ENCODE measurements at regions not wholly inside any gene's neighbourhood (a gene's known extent, or its start where the extent isn't known, plus 50 kb on each side); places are given as distances from the start of the nearest gene placed in this dataset.
"Not testable (repeated sequence)": the region's sequence is repeated elsewhere in the genome, so short reads cannot be mapped to it uniquely, and the experiment has no call there.

DNA sequence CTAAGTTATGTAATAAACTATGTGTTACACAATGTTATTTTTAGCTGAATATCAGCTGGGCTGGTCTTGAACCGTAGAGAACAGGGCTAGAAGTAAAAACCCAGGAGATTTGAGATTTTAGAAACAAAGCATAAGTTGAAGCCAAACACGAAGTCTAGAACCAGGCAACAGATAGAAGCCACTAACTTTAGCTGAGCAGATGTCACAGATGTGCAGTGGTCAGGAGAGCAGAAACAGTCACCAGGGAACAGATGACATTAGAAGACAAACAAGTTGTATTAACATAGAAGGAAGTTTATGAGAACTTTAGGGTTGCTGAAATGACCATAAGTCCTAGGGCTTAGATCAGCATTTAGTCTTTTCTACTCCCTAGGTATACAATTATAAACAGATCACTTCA is 731.0 kb downstream of the ZNF385D start:
- DNase-seq (ENCODE audit: low read depth): no peak

DNA sequence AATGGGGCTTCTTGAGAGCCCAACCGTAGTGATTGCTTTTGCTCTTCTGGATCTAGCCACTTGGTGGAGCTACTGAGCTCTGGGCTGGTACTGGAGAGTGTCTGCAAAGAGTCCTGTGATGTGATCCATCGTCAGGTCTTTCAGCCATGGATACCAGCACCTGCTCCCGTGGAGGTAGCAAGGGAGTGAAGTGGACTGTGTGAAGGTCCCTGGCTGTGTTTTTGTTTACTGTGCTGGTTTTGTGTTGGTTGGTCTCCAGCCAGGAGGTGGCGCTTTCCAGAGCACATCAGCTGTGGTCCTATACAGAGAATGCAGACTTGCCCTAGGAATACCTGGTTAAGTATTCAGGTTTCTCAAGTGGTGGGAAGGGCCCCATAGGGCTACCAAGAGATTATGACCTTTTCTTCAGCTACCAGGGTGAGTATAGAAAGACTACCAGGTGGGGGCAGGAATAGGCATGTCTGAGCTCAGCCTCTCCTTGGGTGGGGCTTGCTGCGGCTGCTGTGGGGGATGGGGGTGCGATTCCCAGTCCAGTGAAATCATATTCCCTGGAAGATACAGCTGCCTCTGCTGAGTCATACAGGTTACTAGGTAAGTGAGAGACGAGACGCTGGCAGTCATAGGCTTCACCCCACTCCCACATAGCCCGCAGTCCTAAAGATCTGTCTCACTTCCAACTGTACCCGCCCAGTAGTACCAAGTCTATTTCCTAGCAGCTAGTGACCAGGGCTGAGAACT is 733.7 kb downstream of the ZNF385D start:
- no peak for DNase-seq (ENCODE audit: low read depth)

DNA sequence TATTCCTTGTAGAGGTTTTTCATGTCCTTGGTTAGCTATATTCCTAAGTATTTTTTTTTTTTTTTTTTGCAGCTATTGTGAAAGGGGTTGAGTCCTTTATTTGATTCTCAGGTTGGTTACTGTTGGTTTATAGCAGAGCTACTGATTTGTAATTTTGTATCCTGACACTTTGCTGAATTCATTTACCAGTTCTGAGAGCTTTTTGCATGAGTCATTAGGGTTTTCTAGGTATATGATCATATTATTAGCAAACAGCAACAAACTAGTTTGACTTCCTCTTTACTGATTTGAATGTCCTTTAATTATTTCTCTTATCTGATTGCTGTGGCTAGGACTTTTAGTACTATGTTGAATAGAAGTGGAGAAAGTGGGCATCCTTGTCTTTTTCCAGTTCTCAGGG is 737.4 kb downstream of the ZNF385D start:
- no peak for DNase-seq (ENCODE audit: low read depth)

DNA sequence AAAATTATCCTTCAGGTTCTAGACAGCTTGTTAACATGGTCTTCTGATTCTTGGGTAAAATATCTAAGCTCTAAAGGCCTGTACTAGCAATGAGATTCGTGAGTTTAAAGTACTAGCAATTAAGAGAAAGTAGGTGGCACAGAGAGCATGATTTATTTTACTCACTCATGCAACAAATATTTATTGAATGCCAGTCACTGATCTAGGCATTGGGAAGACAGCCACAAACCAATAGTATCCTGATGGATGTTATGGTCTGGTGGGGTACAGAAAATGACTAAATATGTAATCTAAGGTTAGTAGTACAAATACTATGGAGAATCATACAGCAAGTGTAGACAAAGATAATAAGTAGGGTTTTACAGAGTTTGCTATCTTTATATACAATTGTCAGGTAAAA is 751.3 kb downstream of the ZNF385D start:
- DNase-seq (ENCODE audit: low read depth): no peak

DNA sequence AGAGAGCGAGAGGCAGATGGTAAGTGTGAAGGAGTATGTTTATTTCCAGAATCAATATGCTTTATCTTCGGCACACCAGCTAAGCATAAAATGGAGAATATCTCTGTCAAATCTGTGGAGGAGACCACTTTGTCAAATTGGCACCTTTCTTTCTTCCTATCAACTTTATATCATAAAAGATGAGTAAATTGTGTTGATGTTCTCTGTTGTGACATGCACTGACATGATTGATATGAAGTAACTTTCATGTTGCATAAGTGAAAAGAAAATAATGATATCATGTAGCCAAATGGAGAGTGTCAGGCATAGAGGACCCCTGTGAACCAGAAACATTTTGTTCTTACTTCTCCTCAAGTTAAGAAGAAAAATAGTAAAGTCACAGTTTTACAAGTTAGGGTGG is 753.8 kb downstream of the ZNF385D start:
- DNase-seq (ENCODE audit: low read depth): no peak

DNA sequence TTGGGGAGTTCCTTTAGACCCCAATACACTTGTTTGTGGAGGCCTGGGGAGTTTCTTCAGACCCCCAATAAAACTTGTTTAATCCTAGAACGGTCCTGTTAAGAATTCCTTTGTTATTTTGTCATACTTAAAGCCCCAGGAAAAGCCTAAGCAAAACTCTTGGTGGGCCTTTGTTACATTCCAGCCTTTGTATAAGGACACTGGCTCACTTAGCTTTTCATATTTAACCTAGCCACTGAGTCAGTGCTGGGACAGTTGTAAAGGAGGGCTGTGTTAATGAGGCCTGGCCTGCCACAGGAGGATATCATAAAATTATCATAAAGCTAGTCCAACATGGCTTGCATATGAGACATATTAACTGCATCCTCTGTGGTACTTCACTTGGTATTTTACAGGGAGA is 760.1 kb downstream of the ZNF385D start:
- DNase-seq (ENCODE audit: low read depth): no peak

DNA sequence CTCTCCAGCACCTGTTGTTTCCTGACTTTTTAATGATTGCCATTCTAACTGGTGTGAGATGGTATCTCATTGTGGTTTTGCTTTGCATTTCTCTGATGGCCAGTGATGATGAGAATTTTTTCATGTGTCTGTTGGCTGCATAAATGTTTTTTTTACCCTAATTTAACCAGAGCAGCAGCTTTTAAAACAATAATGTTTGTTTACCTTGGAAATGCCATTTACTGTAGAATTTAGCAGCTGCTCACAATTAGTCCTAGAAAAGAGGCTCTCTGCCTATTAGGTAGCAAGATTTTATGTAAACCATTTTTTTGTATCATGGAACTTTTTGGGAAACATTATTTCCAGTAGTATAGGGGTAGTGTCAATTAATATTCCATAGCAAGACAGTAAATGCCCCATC is 761.4 kb downstream of the ZNF385D start:
- not testable (repeated sequence) for DNase-seq (ENCODE audit: low read depth)

DNA sequence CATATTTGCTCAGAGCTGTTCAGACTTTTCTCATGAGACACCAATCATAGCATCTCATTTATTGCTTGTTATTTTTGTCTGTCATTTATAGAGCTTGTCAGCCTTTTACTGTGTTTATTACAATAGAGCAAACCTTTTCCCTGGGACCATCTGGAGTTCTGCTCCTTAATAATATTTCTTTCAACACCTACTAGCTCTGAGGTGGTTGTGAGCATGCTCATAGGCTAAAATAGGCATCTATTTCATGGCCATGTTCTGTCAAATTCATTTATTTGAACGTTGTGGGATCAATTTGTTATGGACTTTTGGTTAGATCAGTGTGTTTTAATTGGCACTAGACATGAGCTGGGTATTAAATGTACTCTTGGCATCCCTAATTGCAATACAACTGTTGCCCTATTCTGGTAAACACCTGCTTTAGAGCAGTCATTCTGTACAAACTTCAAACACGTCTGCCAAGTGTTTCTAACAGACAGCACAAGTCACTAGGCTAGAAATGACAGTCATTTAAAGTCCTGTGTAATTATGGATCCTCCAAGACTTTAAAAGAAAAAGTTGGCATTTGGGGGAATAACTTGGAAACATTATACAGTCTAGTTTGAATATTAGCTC is 766.3 kb downstream of the ZNF385D start:
- DNase-seq (ENCODE audit: low read depth): no peak

DNA sequence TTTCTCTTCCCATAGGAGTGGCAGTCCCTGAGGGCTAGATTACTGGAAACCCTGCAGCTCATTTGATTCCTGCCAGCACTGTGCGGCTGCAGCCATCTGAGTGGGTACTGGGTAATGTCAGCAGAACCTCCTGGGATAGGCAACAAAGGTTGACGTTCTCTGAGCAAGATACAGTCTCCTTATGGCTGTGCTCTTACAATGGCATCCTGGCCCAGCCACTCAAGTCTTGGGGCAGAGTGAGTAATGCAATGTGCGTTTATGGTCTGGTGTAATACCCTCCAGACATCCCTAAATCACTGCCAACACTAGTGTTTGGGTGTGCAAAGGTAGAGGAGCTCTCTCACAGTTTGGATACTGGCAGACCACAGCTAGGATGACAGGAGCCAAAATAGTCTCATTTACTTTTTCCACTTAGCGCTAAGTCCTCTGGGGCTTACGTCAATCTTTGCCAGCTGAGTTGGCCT is 775.8 kb downstream of the ZNF385D start:
- DNase-seq (ENCODE audit: low read depth): no peak

DNA sequence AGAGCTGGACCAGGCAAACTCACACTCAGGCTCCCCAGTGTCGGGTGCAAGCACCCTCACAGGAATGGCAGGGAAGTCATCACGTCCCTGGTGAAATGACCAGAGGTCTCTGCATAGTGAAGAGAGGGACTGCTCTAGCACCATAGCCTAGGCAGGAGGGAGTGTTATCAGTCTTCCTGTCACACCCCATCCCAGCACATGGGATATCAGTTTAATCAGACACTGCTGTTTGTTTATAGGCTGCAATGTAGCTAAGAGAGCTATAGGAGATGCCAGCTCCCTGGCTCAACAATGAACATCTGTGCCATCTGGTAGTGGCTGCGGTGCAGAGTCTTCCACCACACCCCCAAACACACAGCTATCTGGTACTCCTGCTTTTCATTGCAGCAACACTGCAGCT is 776.6 kb downstream of the ZNF385D start:
- DNase-seq (ENCODE audit: low read depth): no peak

DNA sequence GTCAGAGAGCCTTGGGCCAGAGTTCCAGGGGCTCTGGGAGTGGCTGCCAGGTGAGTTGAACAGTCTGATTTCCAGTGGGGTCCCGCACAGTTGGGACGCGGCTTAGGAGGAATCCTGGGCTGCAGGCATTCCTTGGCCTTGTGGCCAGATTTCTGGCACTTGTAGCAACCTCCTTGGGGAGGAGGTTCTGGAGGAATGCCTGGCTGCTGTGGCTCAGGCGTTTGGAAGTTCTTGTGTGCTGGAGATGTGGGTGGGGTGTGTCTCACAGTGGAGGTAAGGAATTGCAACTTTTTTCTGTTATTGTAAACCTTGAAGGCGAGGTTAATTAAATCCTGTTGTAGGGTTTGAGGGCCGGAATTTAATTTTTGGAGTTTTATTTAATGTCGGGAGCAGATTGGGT is 780.2 kb downstream of the ZNF385D start:
- DNase-seq (ENCODE audit: low read depth): not testable (repeated sequence)

DNA sequence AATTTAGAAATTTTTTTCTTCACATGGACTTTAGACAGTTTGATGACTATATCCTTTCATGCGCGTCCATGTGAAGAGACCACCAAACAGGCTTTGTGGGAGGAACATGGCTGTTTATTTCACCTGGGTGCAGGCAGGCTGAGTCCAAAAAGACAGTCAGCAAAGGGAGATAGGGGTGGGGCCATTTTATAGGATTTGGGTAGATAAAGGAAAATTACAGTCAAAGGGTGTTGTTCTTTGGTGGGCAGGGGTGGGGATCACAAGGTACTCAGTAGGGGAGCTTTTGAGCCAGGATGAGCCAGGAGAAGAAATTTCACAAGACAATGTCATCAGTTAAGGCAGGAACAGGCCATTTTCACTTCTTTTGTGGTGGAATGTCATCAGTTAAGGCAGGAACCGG is 781.5 kb upstream of the SGO1 start:
- DNase-seq (ENCODE audit: low read depth): not testable (repeated sequence)

DNA sequence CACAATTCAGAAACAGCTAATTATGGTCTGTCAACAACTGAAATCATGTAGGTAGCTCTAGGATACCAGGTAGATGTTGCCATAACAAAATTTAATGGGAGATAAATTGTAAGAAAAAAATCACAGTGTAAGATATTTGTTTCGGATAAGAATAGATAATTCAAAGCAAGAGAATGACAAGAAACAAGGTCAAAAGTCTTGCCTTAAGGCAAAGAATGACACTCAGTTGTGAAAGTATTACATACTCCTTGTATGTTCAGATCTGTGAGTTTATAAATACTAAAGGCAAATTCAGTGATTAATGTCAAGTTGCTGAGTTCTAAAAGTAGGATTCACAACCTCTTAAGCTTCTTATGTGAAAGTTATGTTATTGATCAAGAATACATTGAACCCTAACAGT is 772.2 kb upstream of the SGO1 start:
- no peak for DNase-seq (ENCODE audit: low read depth)

DNA sequence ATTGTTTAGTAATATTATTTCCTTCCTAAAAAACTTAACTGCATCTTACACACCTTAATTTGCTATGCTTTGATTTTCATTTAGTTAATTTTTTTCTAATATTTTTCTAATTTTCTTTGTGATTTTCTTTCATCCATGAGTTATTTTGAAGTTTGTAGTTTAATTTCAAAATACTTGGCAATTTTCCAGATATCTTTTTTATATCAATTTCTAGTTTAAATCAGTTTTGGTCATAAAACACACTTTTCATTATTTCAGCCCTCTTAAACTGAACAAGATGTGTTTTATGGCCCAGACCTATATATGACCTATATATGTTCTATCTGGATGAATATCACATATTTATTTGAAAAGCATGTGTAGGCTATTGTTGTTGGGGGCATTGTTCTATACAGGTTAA is 759.9 kb upstream of the SGO1 start:
- no peak for DNase-seq (ENCODE audit: low read depth)

DNA sequence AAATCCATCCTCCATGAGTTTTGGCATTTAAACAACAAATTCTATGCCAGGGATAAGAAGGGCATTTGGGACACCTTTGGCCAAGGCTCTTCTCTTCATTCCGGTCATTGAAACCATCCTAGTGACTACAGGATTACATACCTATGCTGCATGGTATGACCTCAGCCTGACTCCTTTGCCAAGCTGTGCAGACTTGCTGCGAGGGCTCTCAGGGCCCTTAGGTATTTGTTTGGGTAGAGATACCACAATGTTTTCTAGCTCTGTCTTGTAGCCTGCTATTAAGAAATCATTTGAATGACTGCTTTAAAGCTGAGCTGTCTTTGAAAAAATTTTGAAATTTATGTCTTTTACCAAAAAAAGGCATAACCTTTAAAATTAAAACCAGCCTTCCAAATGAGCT is 749.8 kb upstream of the SGO1 start:
- DNase-seq (ENCODE audit: low read depth): no peak

DNA sequence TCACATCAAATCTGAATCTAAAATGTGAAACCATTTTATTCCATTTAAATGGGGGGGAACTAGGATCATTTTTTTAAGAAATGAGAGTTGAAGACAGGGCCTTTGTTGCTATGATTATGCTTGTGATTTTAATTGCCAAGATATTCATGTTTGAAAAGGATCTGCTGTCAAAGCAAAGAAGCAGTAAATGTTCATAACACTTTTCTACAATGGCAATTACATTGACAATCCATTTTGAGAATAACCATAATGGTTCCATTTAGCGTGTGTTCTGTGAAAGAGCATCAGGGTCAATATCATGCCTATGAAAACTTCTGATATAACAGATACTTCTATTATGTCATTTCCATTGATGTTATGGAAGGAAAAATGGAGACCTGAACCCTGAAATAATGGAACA is 745.8 kb upstream of the SGO1 start:
- DNase-seq (ENCODE audit: low read depth): no peak

DNA sequence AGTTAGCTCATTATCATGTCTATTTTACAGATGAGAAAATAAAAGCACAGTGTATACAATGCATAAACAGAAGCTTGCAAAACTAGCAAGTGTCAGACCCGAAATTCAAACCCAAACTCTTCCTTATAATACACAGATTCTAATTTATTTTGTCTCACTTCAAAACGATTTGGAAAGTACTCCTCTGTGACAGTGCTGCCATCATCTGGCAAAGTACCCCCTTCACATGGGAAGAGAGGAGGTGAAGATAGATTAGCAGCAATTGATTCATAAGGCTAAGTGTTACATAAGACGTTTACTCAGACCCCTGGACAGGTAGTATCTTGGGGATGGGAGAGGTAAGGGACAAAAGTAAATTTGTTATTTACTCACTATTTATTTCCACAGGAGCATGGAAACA is 744.0 kb upstream of the SGO1 start:
- no peak for DNase-seq (ENCODE audit: low read depth)

DNA sequence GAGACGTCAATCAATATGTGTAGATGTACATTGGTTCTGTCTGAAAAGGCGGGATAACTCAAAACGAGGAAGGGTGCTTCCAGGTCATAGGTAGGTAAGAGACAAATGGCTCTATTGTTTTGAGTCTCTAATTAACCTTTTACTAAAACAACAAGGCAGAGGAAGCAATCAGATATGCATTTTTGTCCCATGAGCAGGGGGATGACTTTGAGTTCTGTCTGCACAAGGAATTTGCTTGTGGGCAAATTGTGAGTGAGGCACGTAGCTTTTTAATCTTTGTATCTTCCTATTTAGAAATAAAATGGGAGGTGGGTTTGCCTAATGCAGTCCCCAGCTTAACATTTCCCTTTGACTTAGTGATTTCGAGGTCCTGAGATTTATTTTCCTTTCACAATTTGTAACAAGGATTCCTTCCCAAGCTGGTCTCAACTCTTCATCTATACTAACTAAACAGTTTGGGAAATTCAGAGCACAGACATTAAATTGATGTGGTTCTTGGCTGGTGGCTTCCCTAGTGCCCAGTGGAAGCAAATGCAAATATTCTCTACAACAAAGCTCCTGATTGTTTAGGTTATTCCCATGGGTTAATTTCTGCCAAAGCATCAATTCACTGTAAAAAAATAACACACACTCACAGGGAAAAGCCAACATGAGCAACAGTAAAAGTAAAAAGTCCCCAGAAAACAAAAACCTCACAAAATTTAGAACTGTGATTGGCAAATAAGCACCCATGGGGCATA is 738.8 kb upstream of the SGO1 start:
- DNase-seq (ENCODE audit: low read depth): no peak

DNA sequence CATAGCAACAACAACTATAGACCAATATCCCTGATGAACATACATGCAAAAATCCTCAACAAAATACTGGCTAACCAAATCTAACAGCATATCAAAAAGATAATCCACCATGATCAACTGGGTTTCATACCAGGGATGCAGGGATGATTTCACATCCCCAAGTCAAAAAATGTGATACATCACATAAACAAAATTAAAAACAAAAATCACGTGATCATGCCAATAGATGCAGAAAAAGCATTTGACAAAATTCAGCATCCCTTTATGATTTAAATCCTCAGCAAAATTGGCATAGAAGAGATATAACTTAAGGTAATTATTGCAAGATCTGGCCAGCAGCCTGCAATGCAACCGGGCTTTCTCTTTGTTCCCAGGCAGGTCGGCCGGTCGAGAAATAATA is 735.1 kb upstream of the SGO1 start:
- not testable (repeated sequence) for DNase-seq (ENCODE audit: low read depth)

DNA sequence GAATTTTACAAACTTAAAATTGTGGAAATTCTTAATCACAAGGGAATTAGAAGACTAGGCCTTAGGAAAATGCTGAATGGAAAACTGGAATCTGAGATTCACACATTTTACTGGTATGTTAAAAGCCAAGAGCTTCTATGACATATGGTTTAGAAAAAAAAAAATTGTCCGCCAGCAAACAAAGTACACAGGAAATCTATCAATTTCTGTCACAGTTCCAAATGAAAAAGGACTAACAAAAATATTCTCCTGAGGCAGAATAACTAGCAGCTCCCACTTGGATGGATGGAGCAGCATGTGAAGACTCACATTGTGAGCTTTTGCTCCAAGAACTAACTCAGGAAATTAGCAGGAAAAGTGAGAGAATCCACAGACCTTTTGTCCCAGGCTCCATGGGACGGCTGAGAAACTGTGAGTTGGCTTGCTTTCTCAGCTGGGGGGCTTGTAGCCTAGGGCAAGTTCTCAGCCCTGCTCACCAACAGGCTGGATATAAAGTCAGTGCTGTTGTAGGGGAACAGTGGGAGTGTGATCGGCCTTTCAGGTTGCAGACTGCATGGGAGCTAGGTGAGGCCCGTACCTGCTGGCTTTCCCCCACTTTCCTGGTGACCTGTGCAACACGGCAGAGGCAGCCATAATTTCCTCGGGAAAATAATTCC is 731.1 kb upstream of the SGO1 start:
- DNase-seq (ENCODE audit: low read depth): no peak

DNA sequence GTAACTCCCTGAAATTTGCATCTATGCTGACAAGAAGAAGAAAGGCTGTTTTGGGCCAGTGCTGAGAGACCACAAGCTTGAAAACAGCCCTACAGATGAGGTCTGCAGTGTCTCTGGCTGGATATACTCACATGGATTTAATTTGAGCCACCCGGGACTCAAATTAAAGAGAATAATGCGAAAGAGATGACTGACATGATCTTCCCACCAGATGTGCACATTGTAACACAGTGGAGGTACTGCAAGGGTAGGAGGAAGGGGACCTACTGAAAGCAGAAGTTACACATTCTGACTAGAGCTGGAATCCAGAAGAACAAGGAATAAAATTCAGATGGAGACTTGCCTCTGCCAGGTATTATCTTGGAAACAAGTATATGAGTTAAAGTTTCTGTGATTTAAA is 728.3 kb upstream of the SGO1 start:
- DNase-seq (ENCODE audit: low read depth): no peak

DNA sequence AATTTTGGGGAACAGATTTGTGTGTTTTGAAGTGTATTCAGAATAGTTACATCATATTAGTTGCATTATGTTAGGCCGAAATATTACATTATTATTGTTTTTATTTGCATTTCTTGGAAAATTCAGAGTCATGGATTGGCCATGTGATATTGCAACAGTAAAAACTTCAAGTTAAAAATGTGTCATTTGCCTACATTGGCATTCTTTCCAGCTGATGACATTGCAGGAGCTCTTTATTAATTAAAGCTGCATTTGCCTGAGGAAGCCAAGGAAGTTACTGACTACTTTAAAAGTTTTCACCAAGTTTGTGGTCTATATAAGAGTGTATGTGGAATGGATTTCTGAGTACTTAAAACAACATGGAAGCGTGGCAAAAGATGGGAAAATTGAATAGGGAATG is 726.4 kb upstream of the SGO1 start:
- no peak for DNase-seq (ENCODE audit: low read depth)

DNA sequence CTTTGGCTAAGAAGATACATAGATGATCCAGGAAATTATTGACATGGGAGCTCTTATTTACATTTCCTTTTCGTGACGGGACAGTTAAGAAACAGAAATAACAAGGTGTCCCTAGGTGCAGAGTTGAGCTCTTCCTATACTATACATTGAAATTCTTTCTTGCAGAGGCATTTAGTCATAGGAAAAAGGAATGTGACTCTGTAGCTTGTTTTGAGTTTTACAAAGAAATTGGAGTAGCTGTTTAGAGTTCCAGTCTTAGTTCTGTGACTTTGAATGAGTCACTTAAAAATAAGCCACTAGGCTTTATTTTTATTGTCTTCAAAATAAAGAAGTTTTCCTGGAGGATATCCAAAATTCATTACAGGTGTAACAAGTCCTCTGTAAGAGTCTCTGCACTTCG is 723.5 kb upstream of the SGO1 start:
- DNase-seq (ENCODE audit: low read depth): no peak

Data from stimulated activated CD8-positive, alpha-beta memory T cell treated with anti-CD3 and anti-CD28 coated beads, Interleukin-15, amount 100 ng/mL, for 24 hours (primary cell).